Endothelial cell of umbilical vein (primary cell): ENCODE measurements at regions not wholly inside any gene's neighbourhood (a gene's known extent, or its start where the extent isn't known, plus 50 kb on each side); places are given as distances from the start of the nearest gene placed in this dataset.

ENCODE experiments used
- BruUV-seq: library from RNA; stranded (reverse); fragments of 400-500 nt; replicated peaks from 2 replicates; lab custom pipeline; 2021; lab: Mats Ljungman, UMichigan
- CTCF ChIA-PET: fragments of 300-600, 350-600 bp; sonication (Branson Sonifier 250); formaldehyde crosslinking; loops from one replicate; lab custom pipeline; 2021; ENCODE audit warnings: antibody characterized with exemption, inconsistent platforms; lab: Charles Lee
- POLR2A ChIA-PET: fragments of 300-600, 350-600 bp; sonication (Branson Sonifier 250); formaldehyde crosslinking; loops from one replicate; lab custom pipeline; 2021; ENCODE audit warnings: antibody characterized with exemption, inconsistent platforms; lab: Charles Lee
- DNase-seq: peaks from one replicate; pipeline ENCODE4 v3.0.0-alpha.2; 2011; ENCODE audit warnings: low read depth, low spot score
- FAIRE-seq: peaks from 2 replicates; lab custom pipeline; 2011; peaks lifted over from hg19 to GRCh38; lab: Jason Lieb, UNC
- H2AFZ ChIP-seq: 2 replicates; pipeline ENCODE4 v1.6.0; 2012; ENCODE audit warnings: low read depth, low read length, control low read depth, inconsistent platforms
- H3K27ac ChIP-seq: 2 replicates; pipeline ENCODE4 v1.5.1; 2011; ENCODE audit warnings: low read depth, mild to moderate bottlenecking, control low read depth, low read length, moderate library complexity; ENCODE audit not compliant: insufficient read depth
- H3K27me3 ChIP-seq, 2 experiments: 2 replicates each; pipeline versions ENCODE4 v1.6.0 to v1.6.1; 2011; ENCODE audit warnings: low read length in 2 of 2, mixed read lengths in 1 of 2; ENCODE audit not compliant: control insufficient read depth in 2 of 2, insufficient read depth in 2 of 2
- H3K36me3 ChIP-seq, 2 experiments: 2 replicates in 1 of 2; 3 replicates in 1 of 2; pipeline ENCODE4 v1.5.1; 2011; ENCODE audit warnings: low read length in 2 of 2, mild to moderate bottlenecking in 1 of 2, moderate library complexity in 1 of 2; ENCODE audit not compliant: control insufficient read depth in 2 of 2, insufficient read depth in 2 of 2; ENCODE audit errors: extremely low read depth in 1 of 2
- H3K4me1 ChIP-seq: 3 replicates; pipeline ENCODE4 v1.5.1; 2011; ENCODE audit warnings: mild to moderate bottlenecking, low read length; ENCODE audit not compliant: control insufficient read depth, insufficient read depth; ENCODE audit errors: extremely low read depth
- H3K4me2 ChIP-seq: 2 replicates; pipeline ENCODE4 v1.6.1; 2011; ENCODE audit warnings: low read length, control low read depth, mixed read lengths; ENCODE audit not compliant: insufficient read depth
- H3K4me3 ChIP-seq, 3 experiments: fragments of 200-600 bp in 1 of 3; sonication (generic), shearing (Covaris generic) in 1 of 3; replicated peaks in 1 of 3; 2 replicates each; pipeline ENCODE4 v1.5.1; 2011 to 2016; ENCODE audit warnings: control low read depth in 3 of 3, low read length in 3 of 3, mild to moderate bottlenecking in 2 of 3, inconsistent platforms in 1 of 3, low read depth in 1 of 3, moderate library complexity in 1 of 3; ENCODE audit not compliant: insufficient read depth in 1 of 3
- H3K79me2 ChIP-seq: 2 replicates; pipeline ENCODE4 v1.6.0; 2012; ENCODE audit warnings: low read length, inconsistent platforms; ENCODE audit not compliant: control insufficient read depth, insufficient read depth
- H3K9ac ChIP-seq: replicated peaks from 2 replicates; pipeline ENCODE3; 2011; ENCODE audit warnings: low read length, control low read depth; ENCODE audit not compliant: insufficient read depth; ENCODE audit errors: extremely low read depth
- H3K9me1 ChIP-seq: replicated peaks from 3 replicates; pipeline ENCODE4 v1.6.0; 2011; ENCODE audit warnings: mild to moderate bottlenecking, low read length; ENCODE audit not compliant: control insufficient read depth, insufficient read depth; ENCODE audit errors: extremely low read depth
- H3K9me3 ChIP-seq: replicated peaks from 2 replicates; pipeline ENCODE4 v1.5.1; 2012; ENCODE audit warnings: low read length, inconsistent platforms; ENCODE audit not compliant: control insufficient read depth, insufficient read depth
- H4K20me1 ChIP-seq: replicated peaks from 2 replicates; pipeline ENCODE3; 2011; ENCODE audit warnings: mild to moderate bottlenecking, low read length; ENCODE audit not compliant: control insufficient read depth, insufficient read depth; ENCODE audit errors: extremely low read depth
- CTCF ChIP-seq, 2 donors: IDR thresholded peaks; 1 replicate in 1 of 2; 2 replicates in 1 of 2; pipeline ENCODE4 v1.5.1; 2011; ENCODE audit warnings: low read length in 2 of 2, mild to moderate bottlenecking in 2 of 2, moderate library complexity in 2 of 2, control low read depth in 1 of 2, inconsistent platforms in 1 of 2, low read depth in 1 of 2; ENCODE audit not compliant: insufficient read depth in 1 of 2; ENCODE audit errors: extremely low read depth in 1 of 2
- EZH2 ChIP-seq: IDR thresholded peaks from 2 replicates; pipeline ENCODE4 v1.6.1; 2012; ENCODE audit warnings: borderline replicate concordance, low read depth, mild to moderate bottlenecking, moderate library complexity, low read length, inconsistent platforms; ENCODE audit not compliant: severe bottlenecking
- FOS ChIP-seq: IDR thresholded peaks from 2 replicates; pipeline ENCODE4 v1.6.1; 2011; ENCODE audit warnings: mild to moderate bottlenecking, low read length, moderate library complexity, borderline replicate concordance; ENCODE audit not compliant: insufficient read depth
- JUN ChIP-seq: IDR thresholded peaks from 2 replicates; pipeline ENCODE4 v1.6.1; 2011; ENCODE audit warnings: borderline replicate concordance, low read depth; ENCODE audit not compliant: insufficient read length, insufficient read depth
- MAX ChIP-seq: IDR thresholded peaks from 2 replicates; pipeline ENCODE4 v1.6.1; 2011; ENCODE audit not compliant: insufficient read depth, insufficient read length
- MYC ChIP-seq: IDR thresholded peaks from one replicate; pipeline ENCODE4 v1.6.1; 2011; ENCODE audit warnings: mild to moderate bottlenecking, low read depth, low read length
- POLR2A ChIP-seq: IDR thresholded peaks from 2 replicates; pipeline ENCODE4 v1.6.1; 2012; ENCODE audit warnings: low read depth, mild to moderate bottlenecking, control low read depth, low read length
- POLR2AphosphoS5 ChIP-seq: IDR thresholded peaks from 2 replicates; pipeline ENCODE4 v1.6.1; 2012; ENCODE audit warnings: low read depth, mild to moderate bottlenecking, control low read depth, low read length, moderate library complexity; ENCODE audit not compliant: insufficient read depth
- dilution Hi-C: fragments of 300-500 bp; cut with MboI; formaldehyde crosslinking; loops from one replicate; pipeline ENCODE4 v1.15.0; 2019; ENCODE audit warnings: low sequenced_read_pairs; ENCODE audit not compliant: extremely low pct_ligation_motif_present
- intact Hi-C: fragments of 100-400 bp; cut with micrococcal nuclease; formaldehyde crosslinking; loops from one replicate; pipeline ENCODE4 v1.10.0; 2022

GRCh38 chr15:46296002-46296401, 661.2 kb downstream of the SQOR start:
- FAIRE-seq = no peak
- BruUV-seq = no TSS peak
- dilution Hi-C loops = no loop called here

More at GRCh38 chr15:46296002-46296401, 661.2 kb downstream of the SQOR start:
- H2AFZ ChIP-seq = no peak overlapping the region
- H3K9ac ChIP-seq = no peak overlapping the region
- no peaks in the 10 kb centered on the region for H3K36me3 ChIP-seq
- H4K20me1 ChIP-seq = no peaks in the 10 kb centered on the region
- no peaks in the 10 kb centered on the region for H3K9me3 ChIP-seq
- H3K27ac ChIP-seq = no peak overlapping the region
- no peak overlapping the region for H3K4me3 ChIP-seq
- DNase-seq = no peak
- H3K4me2 ChIP-seq = no peak overlapping the region
- ChIA-PET CTCF (no interaction called here), POLR2A (no interaction called here)
- H3K79me2 ChIP-seq = no peaks in the 10 kb centered on the region
- intact Hi-C loops = no loop called here
- no peaks in the 10 kb centered on the region for H3K9me1 ChIP-seq
- TF ChIP-seq JUN = no peak
- no peak for TF ChIP-seq POLR2A
- no peak for TF ChIP-seq MYC
- no peak for TF ChIP-seq EZH2
- no peak for TF ChIP-seq FOS
- TF ChIP-seq CTCF (IDR thresholded peaks at IDR 0.05; ENCODE audit: extremely low read depth in 1 of 2, insufficient read depth in 1 of 2, low read depth in 1 of 2, low read length in 2 of 2) = no peak
- TF ChIP-seq POLR2AphosphoS5 = no peak
- no peak for TF ChIP-seq MAX
- H3K27me3 ChIP-seq = no peaks in the 10 kb centered on the region
- no peaks in the 10 kb centered on the region for H3K4me1 ChIP-seq
